ENCODE measurements at regions not wholly inside any gene's neighbourhood (a gene's known extent, or its start where the extent isn't known, plus 50 kb on each side); places are given as distances from the start of the nearest gene placed in this dataset.
"Not testable (repeated sequence)": the region's sequence is repeated elsewhere in the genome, so short reads cannot be mapped to it uniquely, and the experiment has no call there.

DNA sequence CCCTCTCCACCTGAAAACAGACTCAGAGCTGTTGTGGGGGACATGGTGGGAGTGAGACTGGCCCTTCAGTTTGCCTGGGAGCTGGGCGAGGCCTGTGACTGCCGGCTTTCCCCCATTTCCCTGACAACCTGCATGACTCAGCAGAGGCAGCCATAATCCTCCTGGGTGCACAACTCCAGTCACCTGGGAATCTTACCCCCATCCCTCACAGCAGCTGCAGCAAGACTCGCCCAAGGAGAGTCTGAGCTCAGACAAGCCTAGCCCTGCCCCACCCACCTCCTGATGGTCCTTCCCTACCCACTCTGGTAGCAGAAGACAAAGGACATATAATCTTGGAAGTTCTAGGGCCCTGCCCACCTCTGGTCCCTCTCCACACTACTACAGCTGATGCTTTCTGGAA, 207.3 kb upstream of the ARID2 start:
- H2AFZ ChIP-seq (ENCODE audit: low read depth, low read length): no peak overlapping the region
- peaks cover 0 to 3% of the 10 kb centered on the region in 2 experiments for H3K27me3 ChIP-seq (ENCODE audit: control insufficient read depth in 2 of 2, insufficient read depth in 2 of 2, low read length in 2 of 2)
- no TSS peak for BruUV-seq (replicated peaks)
- no peak overlapping the region for H3K4me3 ChIP-seq (replicated peaks in 1 of 3; ENCODE audit: insufficient read depth in 1 of 3, low read depth in 1 of 3, low read length in 3 of 3)
- H3K4me1 ChIP-seq (ENCODE audit: control insufficient read depth, extremely low read depth, insufficient read depth, low read length): no peaks in the 10 kb centered on the region
- no peaks in the 10 kb centered on the region for H3K9me1 ChIP-seq (replicated peaks; ENCODE audit: control insufficient read depth, extremely low read depth, insufficient read depth, low read length)
- TF ChIP-seq GATA2 (IDR thresholded peaks at IDR 0.05; ENCODE audit: insufficient read depth, insufficient read length, low read depth, low read length): no peak
- TF ChIP-seq EZH2 (IDR thresholded peaks at IDR 0.05; ENCODE audit: borderline replicate concordance, low read depth, low read length, severe bottlenecking): no peak
- TF ChIP-seq MYC (IDR thresholded peaks at IDR 0.05; ENCODE audit: low read depth, low read length): no peak
- no peak for TF ChIP-seq FOS (IDR thresholded peaks at IDR 0.05; ENCODE audit: borderline replicate concordance, insufficient read depth, low read length)
- no peak for TF ChIP-seq POLR2AphosphoS5 (IDR thresholded peaks at IDR 0.05; ENCODE audit: insufficient read depth, low read depth, low read length)
- ChIA-PET CTCF (no interaction called here), POLR2A (no interaction called here)
- DNase-seq (ENCODE audit: low read depth, low spot score) (no peak), FAIRE-seq (no peak)
- H3K36me3 ChIP-seq (ENCODE audit: control insufficient read depth in 2 of 2, extremely low read depth in 1 of 2, insufficient read depth in 2 of 2, low read length in 2 of 2): no peaks in the 10 kb centered on the region
- no peaks in the 10 kb centered on the region for H3K9me3 ChIP-seq (replicated peaks; ENCODE audit: control insufficient read depth, insufficient read depth, low read length)
- no peak overlapping the region for H3K27ac ChIP-seq (ENCODE audit: insufficient read depth, low read depth, low read length)
- H3K4me2 ChIP-seq (ENCODE audit: insufficient read depth, low read length): no peak overlapping the region
- dilution Hi-C loops (cut with MboI; ENCODE audit: extremely low pct_ligation_motif_present, low sequenced_read_pairs) (no loop called here), intact Hi-C loops (cut with micrococcal nuclease) (no loop called here)
- no peak overlapping the region for H3K9ac ChIP-seq (replicated peaks; ENCODE audit: extremely low read depth, insufficient read depth, low read length)
- no peaks in the 10 kb centered on the region for H4K20me1 ChIP-seq (replicated peaks; ENCODE audit: control insufficient read depth, extremely low read depth, insufficient read depth, low read length)
- H3K79me2 ChIP-seq (ENCODE audit: control insufficient read depth, insufficient read depth, low read length): no peaks in the 10 kb centered on the region

DNA sequence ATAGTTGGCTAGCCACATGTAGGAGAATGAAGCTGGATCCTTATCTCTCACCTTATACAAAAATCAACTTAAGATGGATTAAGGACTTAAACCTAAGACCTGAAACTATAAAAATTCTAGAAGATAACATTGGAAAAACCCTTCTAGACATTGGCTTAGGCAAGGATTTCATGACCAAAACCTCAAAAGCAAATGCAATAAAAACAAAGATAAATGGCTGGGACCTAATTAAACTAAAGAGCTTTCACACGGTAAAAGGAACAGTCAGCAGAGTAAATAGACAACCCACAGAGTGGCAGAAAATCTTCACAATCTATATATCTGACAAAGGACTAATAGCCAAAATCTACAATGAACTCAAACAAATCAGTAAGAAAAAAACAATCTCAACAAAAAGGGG, 202.7 kb upstream of the ARID2 start:
- H3K27ac ChIP-seq (ENCODE audit: insufficient read depth, low read depth, low read length); dilution Hi-C loops (cut with MboI; ENCODE audit: extremely low pct_ligation_motif_present, low sequenced_read_pairs); H4K20me1 ChIP-seq (replicated peaks; ENCODE audit: control insufficient read depth, extremely low read depth, insufficient read depth, low read length); H3K4me1 ChIP-seq (ENCODE audit: control insufficient read depth, extremely low read depth, insufficient read depth, low read length); H3K9me3 ChIP-seq (replicated peaks; ENCODE audit: control insufficient read depth, insufficient read depth, low read length); BruUV-seq (replicated peaks); H3K4me3 ChIP-seq (replicated peaks in 1 of 3; ENCODE audit: insufficient read depth in 1 of 3, low read depth in 1 of 3, low read length in 3 of 3); POLR2A ChIA-PET; H3K27me3 ChIP-seq (ENCODE audit: control insufficient read depth in 2 of 2, insufficient read depth in 2 of 2, low read length in 2 of 2); H3K9ac ChIP-seq (replicated peaks; ENCODE audit: extremely low read depth, insufficient read depth, low read length); DNase-seq (ENCODE audit: low read depth, low spot score); H3K9me1 ChIP-seq (replicated peaks; ENCODE audit: control insufficient read depth, extremely low read depth, insufficient read depth, low read length); H3K79me2 ChIP-seq (ENCODE audit: control insufficient read depth, insufficient read depth, low read length); H2AFZ ChIP-seq (ENCODE audit: low read depth, low read length); intact Hi-C loops (cut with micrococcal nuclease); H3K4me2 ChIP-seq (ENCODE audit: insufficient read depth, low read length); H3K36me3 ChIP-seq (ENCODE audit: control insufficient read depth in 2 of 2, extremely low read depth in 1 of 2, insufficient read depth in 2 of 2, low read length in 2 of 2); FAIRE-seq: not testable (repeated sequence)
- CTCF ChIA-PET: interaction anchor here (1.1 kb wide), 1 partner anchor 216 kb away, joined by 3 read pairs; no protein-coding TSS in a partner anchor

Data from endothelial cell of umbilical vein (primary cell).